WTC11 (cell line): ENCODE measurements at regions not wholly inside any gene's neighbourhood (a gene's known extent, or its start where the extent isn't known, plus 50 kb on each side); places are given as distances from the start of the nearest gene placed in this dataset.

Experiments used
- ATAC-seq: fragments of 200-7000 bp; cut with Tn5 transposase; 2 replicates; pipeline ENCODE4 v1.10.0; 2021; ENCODE audit warnings: mild to moderate bottlenecking, moderate library complexity
- CTCF ChIA-PET: fragments of 300-600 bp; sonication (Branson Sonifier 250); formaldehyde crosslinking; loops from one replicate; lab custom pipeline; 2021; ENCODE audit warnings: antibody characterized with exemption; lab: Charles Lee
- POLR2A ChIA-PET: fragments of 350-600 bp; sonication (Branson Sonifier 250); formaldehyde crosslinking; loops from one replicate; lab custom pipeline; 2021; ENCODE audit warnings: antibody characterized with exemption; lab: Charles Lee
- DNase-seq: peaks from one replicate; pipeline ENCODE4 v3.0.0; 2021; ENCODE audit warnings: low spot score
- H3K27ac Mint-ChIP-seq: 2 replicates; pipeline ENCODE4 v1.8.0; 2021; ENCODE audit warnings: mixed read lengths
- H3K27me3 Mint-ChIP-seq: 2 replicates; pipeline ENCODE4 v1.8.0; 2021; ENCODE audit warnings: low read depth, mild to moderate bottlenecking, moderate library complexity, mixed read lengths
- H3K36me3 Mint-ChIP-seq: 2 replicates; pipeline ENCODE4 v1.8.0; 2021; ENCODE audit warnings: mixed read lengths
- H3K4me1 Mint-ChIP-seq: 2 replicates; pipeline ENCODE4 v1.8.0; 2022; ENCODE audit warnings: mixed read lengths
- H3K4me3 Mint-ChIP-seq: 2 replicates; pipeline ENCODE4 v1.8.0; 2021; ENCODE audit warnings: mild to moderate bottlenecking, moderate library complexity, mixed read lengths
- H3K9me3 Mint-ChIP-seq: 2 replicates; pipeline ENCODE4 v1.8.0; 2021; ENCODE audit warnings: mixed read lengths
- ATF2 ChIP-seq: sonication (generic); formaldehyde crosslinking; IDR thresholded peaks from 2 replicates; pipeline ENCODE4 v1.8.1; 2022; ENCODE audit warnings: low read depth, missing genetic modification reagents, borderline replicate concordance
- E2F4 ChIP-seq: sonication (generic); formaldehyde crosslinking; IDR thresholded peaks from 2 replicates; pipeline ENCODE4 v1.8.1; 2022; ENCODE audit warnings: low read depth, mild to moderate bottlenecking, moderate library complexity, missing genetic modification reagents, borderline replicate concordance
- ERG ChIP-seq: fragments of 250-450 bp; sonication (Bioruptor Pico); IDR thresholded peaks from 2 replicates; pipeline ENCODE4 v1.8.0; 2021; ENCODE audit warnings: mild to moderate bottlenecking
- FOXP4 ChIP-seq: sonication (generic); formaldehyde crosslinking; IDR thresholded peaks from 2 replicates; pipeline ENCODE4 v1.8.0; 2022; ENCODE audit warnings: mild to moderate bottlenecking, missing genetic modification reagents
- GABPB1 ChIP-seq: sonication (generic); formaldehyde crosslinking; IDR thresholded peaks from 2 replicates; pipeline ENCODE4 v1.8.1; 2023; ENCODE audit warnings: mild to moderate bottlenecking, missing genetic modification reagents
- KAT7 ChIP-seq: sonication (generic); formaldehyde crosslinking; IDR thresholded peaks from 2 replicates; pipeline ENCODE4 v1.8.1; 2023; ENCODE audit warnings: missing genetic modification reagents, mild to moderate bottlenecking, borderline replicate concordance
- MLX ChIP-seq: sonication (generic); formaldehyde crosslinking; IDR thresholded peaks from 2 replicates; pipeline ENCODE4 v1.8.1; 2023; ENCODE audit warnings: mild to moderate bottlenecking, missing genetic modification reagents, moderate library complexity
- NFATC4 ChIP-seq: fragments of 250-450 bp; sonication (Bioruptor Pico); IDR thresholded peaks from 2 replicates; pipeline ENCODE4 v1.9.0; 2021; ENCODE audit warnings: mild to moderate bottlenecking
- NR3C1 ChIP-seq: sonication (generic); formaldehyde crosslinking; conservative IDR thresholded peaks from 2 replicates; pipeline ENCODE4 v1.8.1; 2023; ENCODE audit warnings: low read depth, mild to moderate bottlenecking, missing genetic modification reagents
- OVOL2 ChIP-seq: fragments of 250-450 bp; sonication (Bioruptor Pico); IDR thresholded peaks from 2 replicates; pipeline ENCODE4 v1.9.0; 2021; ENCODE audit warnings: mild to moderate bottlenecking, borderline replicate concordance
- SMAD3 ChIP-seq: sonication (generic); formaldehyde crosslinking; IDR thresholded peaks from 2 replicates; pipeline ENCODE4 v1.8.0; 2022; ENCODE audit warnings: missing genetic modification reagents, mild to moderate bottlenecking, borderline replicate concordance
- SP1 ChIP-seq: sonication (generic); formaldehyde crosslinking; conservative IDR thresholded peaks from 2 replicates; pipeline ENCODE4 v1.8.1; 2022; ENCODE audit warnings: missing genetic modification reagents
- USF1 ChIP-seq: sonication (generic); formaldehyde crosslinking; IDR thresholded peaks from 2 replicates; pipeline ENCODE4 v1.8.0; 2022; ENCODE audit warnings: mild to moderate bottlenecking, missing genetic modification reagents
- ZNF232 ChIP-seq: sonication (generic); formaldehyde crosslinking; IDR thresholded peaks from 2 replicates; pipeline ENCODE4 v1.8.0; 2022; ENCODE audit warnings: mild to moderate bottlenecking, missing genetic modification reagents
- ZNF281 ChIP-seq: sonication (generic); formaldehyde crosslinking; IDR thresholded peaks from 2 replicates; pipeline ENCODE4 v1.8.0; 2023; ENCODE audit warnings: mild to moderate bottlenecking, missing genetic modification reagents
- ZNF423 ChIP-seq: fragments of 250-450 bp; sonication (Bioruptor Pico); IDR thresholded peaks from 2 replicates; pipeline ENCODE4 v2.1.2; 2022; ENCODE audit warnings: mild to moderate bottlenecking, moderate library complexity
- ZNF532 ChIP-seq: fragments of 250-450 bp; sonication (Bioruptor Pico); IDR thresholded peaks from 2 replicates; pipeline ENCODE4 v1.9.0; 2021; ENCODE audit warnings: mild to moderate bottlenecking, borderline replicate concordance

- TF ChIP-seq ZNF281 (no peak), USF1 (CRISPR knock-in tag) (no peak), SMAD3 (CRISPR knock-in tag) (no peak), ERG (CRISPR knock-in tag) (no peak)
Measured at GRCh38 chr6:112524071-112524470, 176.9 kb downstream of the RFPL4B start (continued).

- TF ChIP-seq NR3C1 (CRISPR knock-in tag), result no peak
- no peak for TF ChIP-seq ZNF232
- no peak for TF ChIP-seq MLX (CRISPR knock-in tag)
- no peak for TF ChIP-seq FOXP4 (CRISPR knock-in tag)
- TF ChIP-seq OVOL2 (CRISPR knock-in tag), result no peak
- no peak for TF ChIP-seq E2F4
- no peak for TF ChIP-seq ZNF423 (CRISPR knock-in tag)
- TF ChIP-seq SP1 (CRISPR knock-in tag), result no peak
- TF ChIP-seq ZNF532, result no peak
- TF ChIP-seq ATF2 (CRISPR knock-in tag), result no peak
- no peak for TF ChIP-seq KAT7 (CRISPR knock-in tag)
- TF ChIP-seq NFATC4, result no peak
- no peak for TF ChIP-seq GABPB1 (CRISPR knock-in tag)
- no peaks in the 10 kb centered on the region for H3K27me3 Mint-ChIP-seq
- H3K4me1 Mint-ChIP-seq, result peaks cover 44% of the 10 kb centered on the region
- no peak overlapping the region for H3K4me3 Mint-ChIP-seq
- no peak for DNase-seq
- ChIA-PET CTCF (no interaction called here), POLR2A (no interaction called here)
- peaks cover 27% of the 10 kb centered on the region for H3K9me3 Mint-ChIP-seq
- ATAC-seq, result no peak
- H3K36me3 Mint-ChIP-seq, result peaks cover 14% of the 10 kb centered on the region
- H3K27ac Mint-ChIP-seq, result no peak overlapping the region
Measured at GRCh38 chr6:112525749-112526148, 178.6 kb downstream of the RFPL4B start.
